PC-9 (cell line): ENCODE measurements at regions not wholly inside any gene's neighbourhood (a gene's known extent, or its start where the extent isn't known, plus 50 kb on each side); places are given as distances from the start of the nearest gene placed in this dataset.

Experiments
- CTCF ChIP-seq: fragments of 200-600 bp; sonication (generic); conservative IDR thresholded peaks from 2 replicates; pipeline ENCODE4 v1.6.1; 2017; ENCODE audit warnings: mixed run types, antibody characterized with exemption, mild to moderate bottlenecking, moderate library complexity
- EZH2 ChIP-seq: fragments of 200-600 bp; sonication (generic); IDR thresholded peaks from 2 replicates; pipeline ENCODE4 v1.8.0; 2017; ENCODE audit warnings: antibody characterized with exemption, low read depth

GRCh38 chr6:131400779-131401496, 172.1 kb upstream of the ARG1 start:
- no peak for TF ChIP-seq CTCF
- TF ChIP-seq EZH2 = no peak
